ENCODE measurements at regions not wholly inside any gene's neighbourhood (a gene's known extent, or its start where the extent isn't known, plus 50 kb on each side); places are given as distances from the start of the nearest gene placed in this dataset.
A peak's percentile ranks its signal among the peaks of the same experiment; 100 is the strongest.

DNA sequence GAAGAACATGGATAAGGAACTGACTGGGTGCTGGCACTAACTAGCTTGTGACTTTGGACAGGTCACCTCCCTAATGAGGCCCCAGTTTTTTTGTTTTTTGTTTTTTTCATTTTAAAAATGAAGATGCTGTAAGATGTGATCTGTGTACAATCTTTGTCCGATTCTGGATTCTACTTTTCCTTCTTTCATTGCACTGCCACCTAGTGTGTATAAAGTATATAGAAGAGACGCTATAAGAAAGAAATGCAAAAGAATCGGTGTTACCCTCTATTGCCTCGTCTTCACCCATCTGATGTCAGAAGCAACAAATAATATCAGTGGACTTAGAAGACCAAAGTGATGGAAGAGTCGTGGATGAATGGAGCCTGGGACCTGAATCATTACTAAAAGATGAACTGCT, 58.6 kb upstream of the P2RY10 start:
- H3K36me3 Mint-ChIP-seq (ENCODE audit: low read depth): no peaks in the 10 kb centered on the region
- ChIA-PET CTCF (interaction anchor here (0.6 to 1.0 kb wide), 6 partner anchors 11 to 527 kb away, joined by 3 to 4 read pairs (median 3); no protein-coding TSS in a partner anchor), POLR2A (no interaction called here)
- intact Hi-C loops (cut with micrococcal nuclease): no loop called here
- no peak overlapping the region for H3K27ac Mint-ChIP-seq
- H3K9me3 Mint-ChIP-seq: no peaks in the 10 kb centered on the region
- H3K4me1 Mint-ChIP-seq (ENCODE audit: low read depth): peaks cover 3% of the 10 kb centered on the region
- ATAC-seq (peak; percentile 69), DNase-seq (no peak)
- no peak overlapping the region for H3K4me3 Mint-ChIP-seq
- no peaks in the 10 kb centered on the region for H3K27me3 Mint-ChIP-seq
- TF ChIP-seq, protein P1, sequence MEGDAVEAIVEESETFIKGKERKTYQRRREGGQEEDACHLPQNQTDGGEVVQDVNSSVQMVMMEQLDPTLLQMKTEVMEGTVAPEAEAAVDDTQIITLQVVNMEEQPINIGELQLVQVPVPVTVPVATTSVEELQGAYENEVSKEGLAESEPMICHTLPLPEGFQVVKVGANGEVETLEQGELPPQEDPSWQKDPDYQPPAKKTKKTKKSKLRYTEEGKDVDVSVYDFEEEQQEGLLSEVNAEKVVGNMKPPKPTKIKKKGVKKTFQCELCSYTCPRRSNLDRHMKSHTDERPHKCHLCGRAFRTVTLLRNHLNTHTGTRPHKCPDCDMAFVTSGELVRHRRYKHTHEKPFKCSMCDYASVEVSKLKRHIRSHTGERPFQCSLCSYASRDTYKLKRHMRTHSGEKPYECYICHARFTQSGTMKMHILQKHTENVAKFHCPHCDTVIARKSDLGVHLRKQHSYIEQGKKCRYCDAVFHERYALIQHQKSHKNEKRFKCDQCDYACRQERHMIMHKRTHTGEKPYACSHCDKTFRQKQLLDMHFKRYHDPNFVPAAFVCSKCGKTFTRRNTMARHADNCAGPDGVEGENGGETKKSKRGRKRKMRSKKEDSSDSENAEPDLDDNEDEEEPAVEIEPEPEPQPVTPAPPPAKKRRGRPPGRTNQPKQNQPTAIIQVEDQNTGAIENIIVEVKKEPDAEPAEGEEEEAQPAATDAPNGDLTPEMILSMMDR (IDR thresholded peaks at IDR 0.05): peak; percentile 37

Measured in activated CD8-positive, alpha-beta T cell treated with anti-CD3 and anti-CD28 coated beads for 36 hours (primary cell).